GM23338 (cell line): ENCODE measurements at regions not wholly inside any gene's neighbourhood (a gene's known extent, or its start where the extent isn't known, plus 50 kb on each side); places are given as distances from the start of the nearest gene placed in this dataset.
A peak's percentile ranks its signal among the peaks of the same experiment; 100 is the strongest.

Experiments
- ATAC-seq: fragments of 200-7000 bp; cut with Tn5 transposase; 3 replicates; pipeline ENCODE4 v1.9.1; 2020
- DNase-seq: peaks from one replicate; pipeline ENCODE4 v3.0.0-alpha.2; 2015; ENCODE audit warnings: low spot score
- H2AFZ ChIP-seq: fragments of 200-600 bp; sonication (generic); 2 replicates; pipeline ENCODE4 v1.8.0; 2016; ENCODE audit warnings: antibody characterized with exemption, mild to moderate bottlenecking, moderate library complexity
- H3F3A ChIP-seq: fragments of 200-600 bp; sonication (generic); replicated peaks from 2 replicates; pipeline ENCODE4 v1.8.0; 2017; ENCODE audit warnings: antibody characterized with exemption, mixed run types, low read depth
- H3K27ac ChIP-seq: fragments of 200-600 bp; sonication (generic); 2 replicates; pipeline ENCODE4 v1.6.1; 2016; ENCODE audit warnings: low read depth
- H3K27me3 ChIP-seq: fragments of 200-600 bp; sonication (generic); 2 replicates; pipeline ENCODE4 v1.8.0; 2016; ENCODE audit warnings: mild to moderate bottlenecking, mixed run types, moderate library complexity; ENCODE audit not compliant: insufficient read depth
- H3K36me3 ChIP-seq: fragments of 200-600 bp; sonication (generic); 2 replicates; pipeline ENCODE4 v1.8.0; 2016; ENCODE audit warnings: mild to moderate bottlenecking; ENCODE audit not compliant: insufficient read depth
- H3K4me1 ChIP-seq: fragments of 200-600 bp; sonication (generic); 2 replicates; pipeline ENCODE4 v1.8.0; 2016; ENCODE audit warnings: mild to moderate bottlenecking, moderate library complexity; ENCODE audit not compliant: insufficient read depth
- H3K4me2 ChIP-seq: fragments of 200-600 bp; sonication (generic); 2 replicates; pipeline ENCODE4 v1.7.1; 2017; ENCODE audit warnings: mixed run types
- H3K4me3 ChIP-seq: fragments of 200-600 bp; sonication (generic); 2 replicates; pipeline ENCODE4 v1.6.1; 2016; ENCODE audit warnings: mixed run types
- H3K79me2 ChIP-seq: fragments of 200-600 bp; sonication (generic); replicated peaks from 2 replicates; pipeline ENCODE4 v1.8.0; 2017; ENCODE audit warnings: mild to moderate bottlenecking; ENCODE audit not compliant: insufficient read depth
- H3K9me2 ChIP-seq: fragments of 200-600 bp; sonication (generic); 2 replicates; pipeline ENCODE4 v1.8.0; 2017; ENCODE audit not compliant: insufficient read depth
- H4K20me1 ChIP-seq: fragments of 200-600 bp; sonication (generic); replicated peaks from 2 replicates; pipeline ENCODE4 v1.8.0; 2017; ENCODE audit warnings: mild to moderate bottlenecking; ENCODE audit not compliant: insufficient read depth
- H3K27ac Mint-ChIP-seq: 2 replicates; pipeline ENCODE4 v1.8.0; 2020; ENCODE audit warnings: inconsistent platforms, mild to moderate bottlenecking, moderate library complexity, mixed read lengths
- H3K27me3 Mint-ChIP-seq: 3 replicates; pipeline ENCODE4 v1.8.0; 2022; ENCODE audit warnings: low read depth, mild to moderate bottlenecking, moderate library complexity, mixed read lengths, inconsistent platforms; ENCODE audit not compliant: insufficient read depth, poor library complexity
- H3K36me3 Mint-ChIP-seq: 3 replicates; pipeline ENCODE4 v1.8.0; 2021; ENCODE audit warnings: low read depth, mild to moderate bottlenecking, inconsistent platforms, moderate library complexity, mixed read lengths
- H3K4me1 Mint-ChIP-seq: 3 replicates; pipeline ENCODE4 v1.8.0; 2020; ENCODE audit warnings: mild to moderate bottlenecking, inconsistent platforms, mixed read lengths
- H3K4me3 Mint-ChIP-seq: 3 replicates; pipeline ENCODE4 v1.8.0; 2021; ENCODE audit warnings: moderate library complexity, mild to moderate bottlenecking, inconsistent platforms, mixed read lengths
- H3K9me3 Mint-ChIP-seq: 3 replicates; pipeline ENCODE4 v1.8.0; 2020; ENCODE audit warnings: moderate library complexity, mild to moderate bottlenecking, inconsistent platforms, mixed read lengths
- CREB1 ChIP-seq: fragments of 250-450 bp; sonication (Bioruptor Pico); IDR thresholded peaks from 2 replicates; pipeline ENCODE4 v1.5.0; 2020; ENCODE audit warnings: low read depth, mild to moderate bottlenecking, moderate library complexity
- EZH2 ChIP-seq: fragments of 200-600 bp; sonication (generic); IDR thresholded peaks from one replicate; pipeline ENCODE4 v1.8.0; 2017; ENCODE audit warnings: antibody characterized with exemption, mild to moderate bottlenecking, low read depth; ENCODE audit not compliant: unreplicated experiment
- EZH2phosphoT487 ChIP-seq: fragments of 200-600 bp; sonication (generic); IDR thresholded peaks from one replicate; pipeline ENCODE4 v1.8.1; 2018; ENCODE audit warnings: antibody characterized with exemption; ENCODE audit not compliant: unreplicated experiment
- JUNB ChIP-seq: IDR thresholded peaks from one replicate; pipeline ENCODE4 v1.6.1; 2016; ENCODE audit warnings: antibody characterized with exemption; ENCODE audit not compliant: unreplicated experiment
- NANOG ChIP-seq: IDR thresholded peaks from 2 replicates; pipeline ENCODE4 v1.6.1; 2016; ENCODE audit warnings: antibody characterized with exemption, borderline replicate concordance
- REST ChIP-seq: IDR thresholded peaks from one replicate; pipeline ENCODE4 v1.6.1; 2018; ENCODE audit warnings: antibody characterized with exemption; ENCODE audit not compliant: unreplicated experiment
- STAT1 ChIP-seq: IDR thresholded peaks from one replicate; pipeline ENCODE4 v1.6.1; 2016; ENCODE audit warnings: antibody characterized with exemption; ENCODE audit not compliant: unreplicated experiment
- ZNF114 ChIP-seq: fragments of 250-450 bp; sonication (Bioruptor Pico); IDR thresholded peaks from 2 replicates; pipeline ENCODE4 v1.5.0; 2020; ENCODE audit warnings: mild to moderate bottlenecking, moderate library complexity
- ZNF331 ChIP-seq: fragments of 250-450 bp; sonication (Bioruptor Pico); IDR thresholded peaks from 2 replicates; pipeline ENCODE4 v1.5.0; 2020; ENCODE audit warnings: low read depth, mild to moderate bottlenecking, moderate library complexity
- TF ChIP-seq, protein P1 (sequence below), 2 experiments: fragments of 200-600 bp in 1 of 2; sonication (generic) in 1 of 2; conservative IDR thresholded peaks; 2 replicates each; pipeline versions ENCODE4 v1.5.1 to v1.6.1; 2016 to 2017; ENCODE audit warnings: antibody characterized with exemption in 2 of 2, low read depth in 2 of 2, mild to moderate bottlenecking in 2 of 2, moderate library complexity in 1 of 2

- TF ChIP-seq REST: no peak
- no peak for TF ChIP-seq STAT1
- no peak for TF ChIP-seq NANOG
- no peak for TF ChIP-seq EZH2
- TF ChIP-seq, protein P1, sequence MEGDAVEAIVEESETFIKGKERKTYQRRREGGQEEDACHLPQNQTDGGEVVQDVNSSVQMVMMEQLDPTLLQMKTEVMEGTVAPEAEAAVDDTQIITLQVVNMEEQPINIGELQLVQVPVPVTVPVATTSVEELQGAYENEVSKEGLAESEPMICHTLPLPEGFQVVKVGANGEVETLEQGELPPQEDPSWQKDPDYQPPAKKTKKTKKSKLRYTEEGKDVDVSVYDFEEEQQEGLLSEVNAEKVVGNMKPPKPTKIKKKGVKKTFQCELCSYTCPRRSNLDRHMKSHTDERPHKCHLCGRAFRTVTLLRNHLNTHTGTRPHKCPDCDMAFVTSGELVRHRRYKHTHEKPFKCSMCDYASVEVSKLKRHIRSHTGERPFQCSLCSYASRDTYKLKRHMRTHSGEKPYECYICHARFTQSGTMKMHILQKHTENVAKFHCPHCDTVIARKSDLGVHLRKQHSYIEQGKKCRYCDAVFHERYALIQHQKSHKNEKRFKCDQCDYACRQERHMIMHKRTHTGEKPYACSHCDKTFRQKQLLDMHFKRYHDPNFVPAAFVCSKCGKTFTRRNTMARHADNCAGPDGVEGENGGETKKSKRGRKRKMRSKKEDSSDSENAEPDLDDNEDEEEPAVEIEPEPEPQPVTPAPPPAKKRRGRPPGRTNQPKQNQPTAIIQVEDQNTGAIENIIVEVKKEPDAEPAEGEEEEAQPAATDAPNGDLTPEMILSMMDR (conservative IDR thresholded peaks at IDR 0.05; ENCODE audit: low read depth in 2 of 2): no peak
- TF ChIP-seq ZNF114 (CRISPR knock-in tag): no peak
- TF ChIP-seq EZH2phosphoT487: no peak
- no peak for TF ChIP-seq CREB1 (CRISPR knock-in tag)
- no peak for TF ChIP-seq JUNB
Measured at GRCh38 chr7:24441314-24442027, 131.8 kb upstream of the PALS2 start (continued).

GRCh38 chr7:24442170-24442777 lies 131.0 kb upstream of the PALS2 start:
- no peaks in the 10 kb centered on the region for H4K20me1 ChIP-seq
- no peak overlapping the region for H3K27ac ChIP-seq
- H3K27me3 ChIP-seq: no peaks in the 10 kb centered on the region
- no peak for DNase-seq
- H3K4me2 ChIP-seq: 0 out of 2 replicates have a peak overlapping the region, but pooled peaks have one; percentile 26
- Mint-ChIP-seq H3K36me3 (peaks cover 19% of the 10 kb centered on the region), H3K27me3 (peaks cover 5% of the 10 kb centered on the region), H3K4me1 (peaks cover 7% of the 10 kb centered on the region), H3K27ac (no peak overlapping the region), H3K9me3 (peaks cover 19% of the 10 kb centered on the region), H3K4me3 (no peak overlapping the region)
- peaks cover 20% of the 10 kb centered on the region for H3K4me1 ChIP-seq
- no peak overlapping the region for H3K4me3 ChIP-seq
- peak overlapping the region; percentile 96 for H2AFZ ChIP-seq
- H3F3A ChIP-seq: no peaks in the 10 kb centered on the region
- no peaks in the 10 kb centered on the region for H3K79me2 ChIP-seq
- H3K9me2 ChIP-seq: no peaks in the 10 kb centered on the region
- no peak for ATAC-seq
- no peaks in the 10 kb centered on the region for H3K36me3 ChIP-seq
- TF ChIP-seq, protein P1 (conservative IDR thresholded peaks at IDR 0.05; ENCODE audit: low read depth in 2 of 2): no peak
- TF ChIP-seq CREB1 (CRISPR knock-in tag) (no peak), STAT1 (no peak), ZNF331 (CRISPR knock-in tag) (no peak), EZH2 (no peak)
